ENCODE measurements at regions not wholly inside any gene's neighbourhood (a gene's known extent, or its start where the extent isn't known, plus 50 kb on each side); places are given as distances from the start of the nearest gene placed in this dataset.

GRCh38 chr18:26780520-26781325 lies 84.8 kb downstream of the AQP4 start:
- TF ChIP-seq GATA3 (IDR thresholded peaks at IDR 0.05; ENCODE audit: low read depth, low read length) = no peak
- no peak for TF ChIP-seq GATA2 (IDR thresholded peaks at IDR 0.05; ENCODE audit: low read depth, low read length)

All from SH-SY5Y (cell line).